HL-60 (cell line): ENCODE measurements at regions not wholly inside any gene's neighbourhood (a gene's known extent, or its start where the extent isn't known, plus 50 kb on each side); places are given as distances from the start of the nearest gene placed in this dataset.

Experiments
- DNase-seq, 2 experiments: peaks; one replicate each; pipeline ENCODE4 v3.0.0-alpha.2; 2010 to 2020; ENCODE audit warnings: low read depth in 1 of 2, low spot score in 1 of 2
- H3K27ac ChIP-seq: fragments of 250-450 bp; sonication (Bioruptor Pico); replicated peaks from 2 replicates; pipeline ENCODE4 v1.5.1; 2020; ENCODE audit warnings: mild to moderate bottlenecking, moderate library complexity
- H3K27me3 ChIP-seq: fragments of 250-450 bp; sonication (Bioruptor Pico); 2 replicates; pipeline ENCODE4 v1.5.1; 2021; ENCODE audit warnings: mild to moderate bottlenecking, moderate library complexity; ENCODE audit not compliant: insufficient read depth, poor library complexity, severe bottlenecking
- H3K4me3 ChIP-seq: replicated peaks from 2 replicates; pipeline ENCODE4 v1.5.1; 2011; ENCODE audit warnings: mild to moderate bottlenecking, control low read depth, low read length; ENCODE audit not compliant: insufficient read depth
- GABPA ChIP-seq: IDR thresholded peaks from 2 replicates; pipeline ENCODE4 v1.6.1; 2012; ENCODE audit warnings: low read depth
- POLR2AphosphoS5 ChIP-seq: IDR thresholded peaks from 2 replicates; pipeline ENCODE4 v1.6.1; 2012; ENCODE audit warnings: low read depth
- REST ChIP-seq: IDR thresholded peaks from 2 replicates; pipeline ENCODE4 v1.6.1; 2012; ENCODE audit warnings: low read depth; ENCODE audit not compliant: insufficient replicate concordance
- SPI1 ChIP-seq: IDR thresholded peaks from 2 replicates; pipeline ENCODE4 v1.6.1; 2012; ENCODE audit warnings: low read depth, mild to moderate bottlenecking, borderline replicate concordance
- TF ChIP-seq, protein P1 (sequence below): IDR thresholded peaks from one replicate; pipeline ENCODE4 v1.5.1; 2011; ENCODE audit warnings: low read length, control low read depth, inconsistent platforms; ENCODE audit not compliant: insufficient read depth

DNA sequence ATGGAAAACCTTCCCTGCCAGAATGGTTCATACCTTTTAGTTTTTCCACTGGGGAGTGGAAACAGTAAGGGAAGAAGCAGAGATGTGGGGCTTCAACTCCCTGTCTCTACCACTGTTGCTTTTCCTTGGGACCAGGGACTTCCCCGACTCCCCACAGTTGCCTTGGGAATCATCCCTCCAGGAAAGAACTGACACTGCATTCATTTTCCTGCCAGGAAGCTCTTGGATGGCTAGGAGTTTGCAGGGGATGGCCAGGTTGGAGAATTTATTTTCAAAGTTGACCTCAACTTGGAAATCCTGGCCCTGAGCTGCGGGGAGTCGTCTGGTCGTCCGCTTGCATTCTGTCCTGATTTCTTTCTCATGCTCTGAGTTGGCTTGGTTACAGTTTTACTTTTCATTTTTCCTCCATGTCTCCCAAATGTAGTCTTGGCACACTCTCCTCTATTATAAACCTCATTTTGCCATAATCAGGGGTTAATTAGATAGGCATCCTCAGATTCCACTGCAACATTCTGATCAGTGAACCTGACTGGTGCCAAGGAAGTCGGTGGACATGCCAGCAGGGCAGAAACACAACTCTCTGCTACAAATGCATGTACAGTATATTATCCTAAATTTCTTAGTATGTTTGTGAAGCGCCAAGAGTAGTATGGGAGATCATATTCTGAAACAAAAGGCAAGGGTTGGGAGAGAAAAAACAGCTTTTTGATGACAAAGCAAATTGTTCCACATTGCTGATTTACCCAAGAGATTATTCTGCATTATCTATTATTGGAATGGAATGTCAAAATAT lies 220.5 kb upstream of the XYLT1 start:
- TF ChIP-seq GABPA (no peak), POLR2AphosphoS5 (no peak), SPI1 (no peak), REST (no peak)
- TF ChIP-seq, protein P1, sequence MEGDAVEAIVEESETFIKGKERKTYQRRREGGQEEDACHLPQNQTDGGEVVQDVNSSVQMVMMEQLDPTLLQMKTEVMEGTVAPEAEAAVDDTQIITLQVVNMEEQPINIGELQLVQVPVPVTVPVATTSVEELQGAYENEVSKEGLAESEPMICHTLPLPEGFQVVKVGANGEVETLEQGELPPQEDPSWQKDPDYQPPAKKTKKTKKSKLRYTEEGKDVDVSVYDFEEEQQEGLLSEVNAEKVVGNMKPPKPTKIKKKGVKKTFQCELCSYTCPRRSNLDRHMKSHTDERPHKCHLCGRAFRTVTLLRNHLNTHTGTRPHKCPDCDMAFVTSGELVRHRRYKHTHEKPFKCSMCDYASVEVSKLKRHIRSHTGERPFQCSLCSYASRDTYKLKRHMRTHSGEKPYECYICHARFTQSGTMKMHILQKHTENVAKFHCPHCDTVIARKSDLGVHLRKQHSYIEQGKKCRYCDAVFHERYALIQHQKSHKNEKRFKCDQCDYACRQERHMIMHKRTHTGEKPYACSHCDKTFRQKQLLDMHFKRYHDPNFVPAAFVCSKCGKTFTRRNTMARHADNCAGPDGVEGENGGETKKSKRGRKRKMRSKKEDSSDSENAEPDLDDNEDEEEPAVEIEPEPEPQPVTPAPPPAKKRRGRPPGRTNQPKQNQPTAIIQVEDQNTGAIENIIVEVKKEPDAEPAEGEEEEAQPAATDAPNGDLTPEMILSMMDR = no peak
- H3K4me3 ChIP-seq = no peak overlapping the region
- no peak for DNase-seq
- no peaks in the 10 kb centered on the region for H3K27me3 ChIP-seq
- no peak overlapping the region for H3K27ac ChIP-seq

- Histone ChIP-seq H3K27me3 (no peaks in the 10 kb centered on the region), H3K27ac (no peak overlapping the region), H3K4me3 (no peak overlapping the region)
- TF ChIP-seq GABPA = no peak
- TF ChIP-seq, protein P1 = no peak
- no peak for TF ChIP-seq SPI1
- TF ChIP-seq REST = no peak
- TF ChIP-seq POLR2AphosphoS5 = no peak
- no peak for DNase-seq
Measured at GRCh38 chr16:17685447-17685846, 214.7 kb upstream of the XYLT1 start.

DNA sequence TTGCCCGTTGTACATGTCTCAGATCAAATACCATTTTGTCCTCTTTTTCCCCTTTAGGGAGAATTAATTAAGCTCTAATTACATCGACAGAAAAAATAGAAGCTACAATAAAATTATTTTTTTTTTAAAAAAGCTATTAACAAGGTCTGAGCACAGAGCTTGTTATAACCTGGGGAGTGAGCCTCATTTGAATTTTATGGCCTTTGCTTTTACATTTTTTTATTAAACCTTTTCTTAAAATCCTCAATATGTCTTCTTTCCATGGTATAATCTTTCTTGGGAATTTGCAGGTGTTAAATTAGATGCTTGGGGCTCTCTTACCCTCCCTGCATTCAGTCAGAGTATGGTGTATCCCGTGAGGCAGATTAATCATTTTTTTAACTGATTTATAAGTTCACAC lies 212.5 kb upstream of the XYLT1 start:
- no peaks in the 10 kb centered on the region for H3K27me3 ChIP-seq
- TF ChIP-seq GABPA (no peak), REST (no peak), SPI1 (no peak), POLR2AphosphoS5 (no peak)
- TF ChIP-seq, protein P1 = no peak
- no peak overlapping the region for H3K4me3 ChIP-seq
- H3K27ac ChIP-seq = no peak overlapping the region
- no peak for DNase-seq
